NCI-H187 (cell line): ENCODE measurements at regions not wholly inside any gene's neighbourhood (a gene's known extent, or its start where the extent isn't known, plus 50 kb on each side); places are given as distances from the start of the nearest gene placed in this dataset.

Experiments used
- DNase-seq, 2 experiments: peaks; one replicate each; lab custom pipeline; 2025; lab: John Stamatoyannopoulos, UW

GRCh38 chr2:163834841-163835240 lies 99.0 kb upstream of the FIGN start:
- DNase-seq = no peak

- DNase-seq = no peak
These were observed 98.4 kb upstream of the FIGN start for GRCh38 chr2:163834221-163834620.

DNA sequence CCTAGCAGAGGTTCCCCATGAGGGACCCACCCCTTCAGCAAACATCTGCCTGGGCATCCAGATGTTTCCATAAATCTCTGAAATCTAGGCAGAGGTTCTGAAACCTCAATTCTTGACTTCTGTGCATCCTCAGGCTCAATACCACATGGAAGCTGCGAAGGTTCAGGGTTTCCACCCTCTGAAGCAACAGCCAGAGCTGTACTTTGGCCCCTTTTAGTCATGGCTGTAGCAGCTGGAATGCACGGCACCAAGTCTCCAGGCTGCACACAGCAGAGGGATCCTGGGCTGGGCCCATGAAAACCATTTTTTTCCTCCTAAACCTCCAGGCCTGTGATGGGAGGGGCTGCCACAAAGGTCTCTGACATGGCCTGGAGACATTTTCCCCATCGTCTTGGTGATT lies 93.0 kb upstream of the FIGN start:
- no peak for DNase-seq

DNA sequence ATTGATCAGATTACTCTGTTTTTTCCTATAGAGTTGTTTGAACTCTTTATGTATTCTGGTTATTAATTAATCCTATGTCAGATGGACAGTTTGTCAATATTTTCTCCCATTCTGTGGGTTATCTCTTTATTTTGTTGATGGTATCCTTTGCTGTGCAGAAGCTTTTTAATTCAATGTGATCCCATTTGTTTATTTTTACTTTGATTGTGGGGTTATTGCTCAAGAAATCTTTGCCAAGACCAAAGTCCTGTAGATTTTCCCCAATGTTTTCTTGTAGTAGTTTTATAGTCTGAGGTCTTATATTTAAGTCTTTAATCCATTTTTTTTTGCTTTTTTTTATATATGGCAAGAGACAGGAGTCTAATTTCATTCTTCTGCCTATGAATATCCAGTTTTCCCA lies 86.2 kb upstream of the FIGN start:
- DNase-seq = no peak

- DNase-seq = no peak
These were observed 77.2 kb upstream of the FIGN start for GRCh38 chr2:163812926-163813520.

DNA sequence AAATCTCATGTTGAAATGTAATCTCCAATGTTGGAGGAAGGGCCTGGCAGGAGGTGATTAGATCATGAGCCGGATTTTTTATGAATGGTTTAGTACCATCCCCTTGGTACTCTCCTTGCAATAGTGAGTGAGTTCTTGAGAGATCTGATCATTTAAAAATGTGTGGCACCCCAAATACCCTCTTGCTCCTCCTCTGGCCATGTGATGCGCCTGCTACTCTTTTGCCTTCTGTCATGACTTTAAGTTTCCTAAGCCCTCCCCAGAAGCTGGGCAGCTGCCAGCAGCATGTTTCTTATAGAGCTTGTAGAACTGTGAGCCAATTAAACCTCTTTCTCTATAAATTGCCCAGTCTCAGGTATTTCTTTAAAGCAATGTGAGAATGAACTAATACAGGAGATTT lies 72.6 kb upstream of the FIGN start:
- no peak for DNase-seq

GRCh38 chr2:163802284-163802683 lies 66.5 kb upstream of the FIGN start:
- DNase-seq = no peak

DNA sequence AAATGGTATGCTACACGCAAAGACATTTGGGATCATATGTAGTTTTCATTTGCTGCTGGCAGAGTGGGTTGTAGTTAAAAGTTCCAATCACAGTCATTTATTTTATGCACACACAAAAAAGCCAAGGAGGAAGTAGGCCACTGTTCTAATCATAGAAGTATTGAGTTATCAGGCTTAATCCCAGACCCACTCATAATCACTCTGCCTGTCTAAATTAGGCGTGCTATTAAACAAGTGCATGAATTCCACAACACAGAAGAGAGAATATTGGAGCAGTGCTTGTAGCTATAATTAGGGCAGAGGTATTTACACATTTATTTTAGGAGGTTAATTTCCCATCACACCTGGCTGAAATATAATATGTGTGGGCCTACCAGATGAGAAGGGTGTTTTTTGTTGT lies 65.7 kb upstream of the FIGN start:
- no peak for DNase-seq

GRCh38 chr2:163800951-163801381 lies 65.2 kb upstream of the FIGN start:
- no peak for DNase-seq

GRCh38 chr2:163799807-163800206 lies 64.0 kb upstream of the FIGN start:
- DNase-seq = no peak

DNA sequence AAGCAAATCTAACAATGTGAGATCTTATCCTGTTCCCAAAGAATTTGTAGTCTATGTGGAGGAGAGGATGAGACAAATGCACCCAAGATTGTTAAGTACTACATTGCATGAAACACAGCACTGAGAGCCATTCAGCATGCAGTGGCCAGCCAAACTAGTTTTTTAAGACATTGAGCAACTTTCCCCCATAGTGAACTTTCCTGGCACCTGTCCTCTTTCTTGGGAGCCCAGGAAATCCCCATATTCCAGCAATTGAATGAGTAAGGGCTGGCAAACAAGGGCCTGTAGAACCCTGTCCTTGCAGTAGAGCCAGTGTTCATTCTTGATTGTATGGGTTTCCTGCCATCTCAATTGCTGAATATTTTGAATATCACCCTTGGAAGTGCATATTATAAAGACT lies 58.8 kb upstream of the FIGN start:
- DNase-seq = no peak
